HG03045 (cell line): ENCODE measurements at regions not wholly inside any gene's neighbourhood (a gene's known extent, or its start where the extent isn't known, plus 50 kb on each side); places are given as distances from the start of the nearest gene placed in this dataset.
"Not testable (repeated sequence)": the region's sequence is repeated elsewhere in the genome, so short reads cannot be mapped to it uniquely, and the experiment has no call there.

ENCODE experiments used
- ATAC-seq: cut with Tn5 transposase; IDR thresholded peaks from one replicate; pipeline ENCODE4 v1.9.1; 2021; ENCODE audit warnings: mild to moderate bottlenecking, moderate library complexity; ENCODE audit not compliant: unreplicated experiment

- ATAC-seq, result no peak
Measured at GRCh38 chr6:23611776-23612381, 514.1 kb upstream of the NRSN1 start.

GRCh38 chr6:23618366-23618765 lies 507.6 kb upstream of the NRSN1 start:
- no peak for ATAC-seq

- ATAC-seq, result no peak
Measured at GRCh38 chr6:23620911-23621401, 505.1 kb upstream of the NRSN1 start.

GRCh38 chr6:23630726-23631635 lies 495.0 kb upstream of the NRSN1 start:
- ATAC-seq, result no peak

GRCh38 chr6:23633996-23634395 lies 492.0 kb upstream of the NRSN1 start:
- ATAC-seq, result no peak

GRCh38 chr6:23635150-23635549 lies 490.9 kb upstream of the NRSN1 start:
- no peak for ATAC-seq

- no peak for ATAC-seq
Measured at GRCh38 chr6:23637296-23637695, 488.7 kb upstream of the NRSN1 start.

- ATAC-seq, result no peak
Measured at GRCh38 chr6:23642849-23643248, 483.2 kb upstream of the NRSN1 start.

- no peak for ATAC-seq
Measured at GRCh38 chr6:23647045-23647444, 479.0 kb upstream of the NRSN1 start.

GRCh38 chr6:23650676-23651075 lies 475.3 kb upstream of the NRSN1 start:
- ATAC-seq, result no peak

GRCh38 chr6:23654745-23655144 lies 471.3 kb upstream of the NRSN1 start:
- ATAC-seq, result no peak

GRCh38 chr6:23655525-23655924 lies 470.5 kb upstream of the NRSN1 start:
- ATAC-seq, result no peak

GRCh38 chr6:23656255-23657194 lies 469.5 kb upstream of the NRSN1 start:
- ATAC-seq, result no peak

- no peak for ATAC-seq
Measured at GRCh38 chr6:23659125-23659524, 466.9 kb upstream of the NRSN1 start.

GRCh38 chr6:23661549-23661948 lies 464.5 kb upstream of the NRSN1 start:
- ATAC-seq, result no peak

GRCh38 chr6:23663096-23663495 lies 462.9 kb upstream of the NRSN1 start:
- no peak for ATAC-seq

GRCh38 chr6:23663652-23664051 lies 462.4 kb upstream of the NRSN1 start:
- no peak for ATAC-seq

- not testable (repeated sequence) for ATAC-seq
Measured at GRCh38 chr6:23665911-23666310, 460.1 kb upstream of the NRSN1 start.

- ATAC-seq, result no peak
Measured at GRCh38 chr6:23672737-23673136, 453.3 kb upstream of the NRSN1 start.

GRCh38 chr6:23678626-23679025 lies 447.4 kb upstream of the NRSN1 start:
- ATAC-seq, result no peak

- ATAC-seq, result no peak
Measured at GRCh38 chr6:23681743-23682142, 444.3 kb upstream of the NRSN1 start.
